ENCODE measurements at regions not wholly inside any gene's neighbourhood (a gene's known extent, or its start where the extent isn't known, plus 50 kb on each side); places are given as distances from the start of the nearest gene placed in this dataset.

DNA sequence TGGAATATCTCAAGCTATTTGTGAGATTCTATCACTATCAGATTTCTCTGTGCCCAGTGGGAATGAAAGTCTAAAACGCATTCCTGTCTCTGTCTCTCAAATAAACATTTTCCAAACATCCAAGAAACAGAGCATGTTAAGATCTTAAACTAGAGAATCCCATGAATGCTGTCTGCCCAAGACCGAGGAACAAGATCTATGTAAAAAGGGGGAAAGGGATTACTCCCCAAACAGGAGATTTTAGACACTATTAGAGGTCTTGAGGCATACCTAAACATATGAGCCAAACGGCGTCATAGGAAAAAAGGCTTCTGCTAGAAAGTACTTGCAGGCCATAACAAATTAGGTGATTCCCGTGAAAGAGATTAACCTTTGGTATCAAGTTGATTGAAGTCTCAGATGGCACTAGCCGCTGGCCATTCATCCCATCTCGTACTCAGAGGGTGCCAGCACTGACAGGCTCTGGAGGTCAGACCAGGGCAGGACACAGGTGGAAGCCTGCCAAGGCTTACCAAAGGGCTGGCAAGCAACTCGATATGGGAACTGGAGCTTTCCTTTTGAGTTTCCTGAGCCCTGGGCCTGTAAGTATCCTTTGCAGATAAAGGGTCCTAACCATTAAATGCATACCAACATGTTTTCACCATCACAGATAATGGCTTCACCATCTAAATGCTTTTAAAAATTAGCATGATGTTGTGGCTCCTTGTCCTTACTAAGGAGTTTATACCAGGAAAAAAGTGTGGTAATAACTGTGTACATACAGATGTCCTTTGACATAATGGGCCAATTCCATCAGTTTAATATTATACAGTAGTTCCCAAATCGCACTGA is 225.2 kb downstream of the FOXO1 start:
- TF ChIP-seq POLR2AphosphoS5 (IDR thresholded peaks at IDR 0.05; ENCODE audit: low read depth, low read length) (no peak), TAF1 (IDR thresholded peaks at IDR 0.05; ENCODE audit: borderline replicate concordance, insufficient read depth, low read length) (no peak), SIN3A (IDR thresholded peaks at IDR 0.05; ENCODE audit: borderline replicate concordance, insufficient read depth, low read length) (no peak), FOXP2 (optimal IDR thresholded peaks at IDR 0.05; ENCODE audit: borderline replicate concordance, extremely low read depth, extremely low read length, insufficient read depth) (no peak)
- TF ChIP-seq, protein P1, sequence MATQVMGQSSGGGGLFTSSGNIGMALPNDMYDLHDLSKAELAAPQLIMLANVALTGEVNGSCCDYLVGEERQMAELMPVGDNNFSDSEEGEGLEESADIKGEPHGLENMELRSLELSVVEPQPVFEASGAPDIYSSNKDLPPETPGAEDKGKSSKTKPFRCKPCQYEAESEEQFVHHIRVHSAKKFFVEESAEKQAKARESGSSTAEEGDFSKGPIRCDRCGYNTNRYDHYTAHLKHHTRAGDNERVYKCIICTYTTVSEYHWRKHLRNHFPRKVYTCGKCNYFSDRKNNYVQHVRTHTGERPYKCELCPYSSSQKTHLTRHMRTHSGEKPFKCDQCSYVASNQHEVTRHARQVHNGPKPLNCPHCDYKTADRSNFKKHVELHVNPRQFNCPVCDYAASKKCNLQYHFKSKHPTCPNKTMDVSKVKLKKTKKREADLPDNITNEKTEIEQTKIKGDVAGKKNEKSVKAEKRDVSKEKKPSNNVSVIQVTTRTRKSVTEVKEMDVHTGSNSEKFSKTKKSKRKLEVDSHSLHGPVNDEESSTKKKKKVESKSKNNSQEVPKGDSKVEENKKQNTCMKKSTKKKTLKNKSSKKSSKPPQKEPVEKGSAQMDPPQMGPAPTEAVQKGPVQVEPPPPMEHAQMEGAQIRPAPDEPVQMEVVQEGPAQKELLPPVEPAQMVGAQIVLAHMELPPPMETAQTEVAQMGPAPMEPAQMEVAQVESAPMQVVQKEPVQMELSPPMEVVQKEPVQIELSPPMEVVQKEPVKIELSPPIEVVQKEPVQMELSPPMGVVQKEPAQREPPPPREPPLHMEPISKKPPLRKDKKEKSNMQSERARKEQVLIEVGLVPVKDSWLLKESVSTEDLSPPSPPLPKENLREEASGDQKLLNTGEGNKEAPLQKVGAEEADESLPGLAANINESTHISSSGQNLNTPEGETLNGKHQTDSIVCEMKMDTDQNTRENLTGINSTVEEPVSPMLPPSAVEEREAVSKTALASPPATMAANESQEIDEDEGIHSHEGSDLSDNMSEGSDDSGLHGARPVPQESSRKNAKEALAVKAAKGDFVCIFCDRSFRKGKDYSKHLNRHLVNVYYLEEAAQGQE (IDR thresholded peaks at IDR 0.05; ENCODE audit: insufficient read depth in 1 of 2, low read depth in 2 of 2, low read length in 2 of 2) = no peak

DNA sequence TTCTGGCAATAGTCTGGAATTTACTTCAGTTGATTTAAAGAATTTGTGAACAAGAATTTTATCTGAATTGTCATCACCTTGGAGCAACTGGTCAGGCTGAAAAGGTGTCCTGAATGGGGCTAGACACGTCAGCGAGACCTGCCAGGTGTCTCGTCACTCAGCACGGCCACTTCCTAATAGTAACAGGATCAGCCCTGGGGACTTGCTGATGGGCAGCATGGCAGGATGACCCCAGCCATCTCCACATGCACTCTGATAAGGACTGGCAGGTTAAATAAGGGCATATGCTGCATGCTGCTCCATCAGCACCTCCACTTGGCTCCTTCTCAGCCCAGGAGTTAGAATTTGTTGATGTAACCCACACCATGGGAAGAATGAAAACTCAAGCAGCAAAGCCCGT is 224.2 kb downstream of the FOXO1 start:
- TF ChIP-seq TAF1 (IDR thresholded peaks at IDR 0.05; ENCODE audit: borderline replicate concordance, insufficient read depth, low read length) (no peak), FOXP2 (optimal IDR thresholded peaks at IDR 0.05; ENCODE audit: borderline replicate concordance, extremely low read depth, extremely low read length, insufficient read depth) (no peak), SIN3A (IDR thresholded peaks at IDR 0.05; ENCODE audit: borderline replicate concordance, insufficient read depth, low read length) (no peak)
- TF ChIP-seq, protein P1 (IDR thresholded peaks at IDR 0.05; ENCODE audit: insufficient read depth in 1 of 2, low read depth in 2 of 2, low read length in 2 of 2) = no peak

DNA sequence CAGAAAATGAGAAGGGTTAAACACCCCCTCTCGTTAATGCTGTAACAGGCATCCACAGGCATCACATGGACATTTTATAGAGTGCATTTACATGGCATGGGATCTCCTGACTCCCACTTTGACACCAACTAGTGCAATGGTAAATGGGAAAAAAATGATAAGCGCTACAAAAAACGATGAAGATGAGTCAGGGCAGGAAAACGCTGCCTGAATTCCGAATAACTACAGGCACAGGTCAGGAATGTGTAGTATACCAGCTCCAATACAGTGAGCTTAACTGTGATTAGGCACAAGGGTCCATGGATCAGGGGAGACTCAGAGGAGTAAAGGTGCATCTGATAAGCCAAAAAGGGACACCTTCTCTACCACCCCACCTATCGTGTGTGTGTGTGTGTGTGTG is 223.6 kb downstream of the FOXO1 start:
- no peak for TF ChIP-seq TAF1 (IDR thresholded peaks at IDR 0.05; ENCODE audit: borderline replicate concordance, insufficient read depth, low read length)
- no peak for TF ChIP-seq POLR2AphosphoS5 (IDR thresholded peaks at IDR 0.05; ENCODE audit: low read depth, low read length)
- TF ChIP-seq, protein P1 (IDR thresholded peaks at IDR 0.05; ENCODE audit: insufficient read depth in 1 of 2, low read depth in 2 of 2, low read length in 2 of 2) = no peak
- no peak for TF ChIP-seq FOXP2 (optimal IDR thresholded peaks at IDR 0.05; ENCODE audit: borderline replicate concordance, extremely low read depth, extremely low read length, insufficient read depth)
- TF ChIP-seq SIN3A (IDR thresholded peaks at IDR 0.05; ENCODE audit: borderline replicate concordance, insufficient read depth, low read length) = no peak

DNA sequence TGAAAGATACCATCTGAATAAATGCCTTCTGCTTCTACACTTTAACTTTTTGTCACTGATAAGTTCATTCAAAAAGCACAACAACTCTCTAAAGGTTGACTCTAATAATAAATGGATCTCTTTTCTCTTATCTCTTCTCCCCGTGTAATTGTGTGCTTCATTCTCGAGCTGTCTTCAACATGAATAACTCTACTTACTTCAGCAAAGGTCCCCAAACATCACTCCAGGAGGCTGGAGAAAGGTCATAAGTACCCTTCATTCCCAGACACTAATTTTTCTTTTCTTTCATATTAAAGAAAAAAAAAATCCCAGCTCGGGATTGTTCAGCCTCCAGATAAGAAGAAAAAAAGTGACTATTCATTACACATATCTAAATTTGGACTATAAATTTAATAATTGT is 222.2 kb downstream of the FOXO1 start:
- TF ChIP-seq POLR2AphosphoS5 (IDR thresholded peaks at IDR 0.05; ENCODE audit: low read depth, low read length) (no peak), TAF1 (IDR thresholded peaks at IDR 0.05; ENCODE audit: borderline replicate concordance, insufficient read depth, low read length) (no peak), SIN3A (IDR thresholded peaks at IDR 0.05; ENCODE audit: borderline replicate concordance, insufficient read depth, low read length) (no peak), FOXP2 (optimal IDR thresholded peaks at IDR 0.05; ENCODE audit: borderline replicate concordance, extremely low read depth, extremely low read length, insufficient read depth) (no peak)
- TF ChIP-seq, protein P1 (IDR thresholded peaks at IDR 0.05; ENCODE audit: insufficient read depth in 1 of 2, low read depth in 2 of 2, low read length in 2 of 2) = no peak

Measured in PFSK-1 (cell line).